Epithelial cell of proximal tubule (primary cell): ENCODE measurements at regions not wholly inside any gene's neighbourhood (a gene's known extent, or its start where the extent isn't known, plus 50 kb on each side); places are given as distances from the start of the nearest gene placed in this dataset.

Experiments used
- DNase-seq: peaks from one replicate; pipeline ENCODE4 v3.0.0-alpha.2; 2011; ENCODE audit warnings: low read depth
- H3K4me3 ChIP-seq: 2 replicates; pipeline ENCODE4 v1.5.1; 2011; ENCODE audit warnings: low read depth, mild to moderate bottlenecking, low read length
- CTCF ChIP-seq: conservative IDR thresholded peaks from 2 replicates; pipeline ENCODE4 v1.5.1; 2012; ENCODE audit warnings: low read depth, mild to moderate bottlenecking, low read length

GRCh38 chr5:12399868-12400267 is 495.6 kb upstream of the CTNND2 start:
- H3K4me3 ChIP-seq = no peak overlapping the region
- no peak for TF ChIP-seq CTCF
- no peak for DNase-seq

- DNase-seq = no peak
- no peak overlapping the region for H3K4me3 ChIP-seq
- TF ChIP-seq CTCF = no peak
These were observed 488.0 kb upstream of the CTNND2 start for GRCh38 chr5:12392246-12392645.

GRCh38 chr5:12385095-12385494 is 480.8 kb upstream of the CTNND2 start:
- no peak for TF ChIP-seq CTCF
- H3K4me3 ChIP-seq = no peak overlapping the region
- DNase-seq = no peak

DNA sequence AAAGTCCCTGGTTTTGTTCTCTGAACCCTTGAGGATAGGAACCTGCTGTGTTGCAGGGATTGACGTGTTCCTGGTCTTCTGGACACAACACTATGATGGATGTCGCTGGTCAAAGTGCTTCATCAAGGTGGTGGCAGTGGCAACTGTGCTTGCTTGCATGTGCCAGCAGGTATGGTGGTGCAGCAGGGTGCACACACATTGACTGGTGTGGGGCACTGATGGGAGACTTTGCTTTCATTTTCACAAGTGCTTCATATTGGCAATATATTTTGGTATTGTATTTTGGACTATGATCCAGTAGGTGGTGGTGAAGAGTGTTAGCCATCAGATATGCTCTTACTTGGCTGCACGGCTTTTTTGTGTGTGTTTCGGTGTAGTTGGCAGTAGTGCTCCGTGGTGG is 479.8 kb upstream of the CTNND2 start:
- no peak for DNase-seq
- TF ChIP-seq CTCF = no peak
- no peak overlapping the region for H3K4me3 ChIP-seq

DNA sequence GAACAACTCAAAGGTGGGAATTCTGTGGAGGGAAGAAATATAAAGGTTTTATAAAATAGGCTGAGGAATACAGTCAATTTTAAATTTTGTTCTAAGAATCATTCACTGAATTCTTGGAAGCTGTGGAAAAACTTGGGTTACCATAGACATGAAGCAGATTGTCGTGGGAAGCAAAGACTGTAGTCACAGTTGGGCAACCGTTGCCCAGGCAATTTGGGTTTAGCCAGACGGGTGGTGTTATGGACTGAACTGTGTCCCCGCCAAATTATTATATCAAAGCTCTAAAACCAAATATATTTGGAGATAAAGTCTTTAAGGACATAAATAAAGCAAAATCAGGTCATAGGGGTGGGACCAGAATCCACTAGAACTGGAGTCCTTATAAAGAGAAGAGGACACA is 463.7 kb upstream of the CTNND2 start:
- H3K4me3 ChIP-seq = no peak overlapping the region
- TF ChIP-seq CTCF = no peak
- no peak for DNase-seq

GRCh38 chr5:12360218-12360617 is 456.0 kb upstream of the CTNND2 start:
- DNase-seq = no peak
- no peak overlapping the region for H3K4me3 ChIP-seq
- no peak for TF ChIP-seq CTCF

DNA sequence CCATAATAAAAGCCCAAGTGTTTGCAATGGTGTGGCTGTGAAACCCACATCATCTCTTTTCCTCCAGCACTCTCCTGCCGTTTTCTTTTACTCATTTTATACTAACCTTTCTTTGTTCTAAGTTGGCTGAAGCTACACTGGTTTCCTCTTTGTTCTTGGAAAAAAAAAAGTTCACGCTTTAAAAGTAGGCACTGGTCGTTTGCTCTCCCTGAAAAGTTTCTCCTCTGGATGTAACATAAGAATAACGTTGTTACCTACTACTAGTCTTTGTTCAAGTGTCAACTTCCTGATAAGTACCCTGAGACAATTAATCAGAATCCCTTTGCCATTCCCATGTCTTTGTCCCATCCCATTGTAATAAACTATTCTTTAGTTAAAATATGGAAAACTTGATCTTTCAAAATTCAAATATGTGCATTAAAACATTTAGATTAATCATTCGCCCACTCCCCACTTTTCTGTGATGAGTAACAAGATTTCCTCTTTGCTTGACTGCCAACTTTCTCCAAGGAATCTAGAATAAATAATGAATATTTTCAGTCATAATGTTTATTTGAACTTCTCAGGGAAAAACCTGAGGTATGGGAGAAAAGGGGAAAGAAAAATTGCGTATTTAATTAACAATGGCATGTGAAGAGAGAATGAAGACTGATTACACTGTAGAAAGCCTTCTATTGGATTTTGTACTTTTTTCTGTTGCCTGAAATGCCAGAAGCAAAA is 454.3 kb upstream of the CTNND2 start:
- no peak overlapping the region for H3K4me3 ChIP-seq
- no peak for DNase-seq
- TF ChIP-seq CTCF = no peak
